ENCODE measurements at regions not wholly inside any gene's neighbourhood (a gene's known extent, or its start where the extent isn't known, plus 50 kb on each side); places are given as distances from the start of the nearest gene placed in this dataset.
"Not testable (repeated sequence)": the region's sequence is repeated elsewhere in the genome, so short reads cannot be mapped to it uniquely, and the experiment has no call there.

- H3K36me3 Mint-ChIP-seq (ENCODE audit: low read depth): no peaks in the 10 kb centered on the region
- peaks cover 33% of the 10 kb centered on the region for H3K9me3 Mint-ChIP-seq
- H3K4me1 Mint-ChIP-seq (ENCODE audit: low read depth): no peaks in the 10 kb centered on the region
- H3K27ac Mint-ChIP-seq: no peak overlapping the region
- intact Hi-C loops (cut with micrococcal nuclease): no loop called here
- no peak overlapping the region for H3K4me3 Mint-ChIP-seq
- no peak for DNase-seq (ENCODE audit: low spot score)
- no peaks in the 10 kb centered on the region for H3K27me3 Mint-ChIP-seq (ENCODE audit: insufficient read depth)
Observed at GRCh38 chr4:188958346-188958745, 819.1 kb downstream of the TRIML1 start.

DNA sequence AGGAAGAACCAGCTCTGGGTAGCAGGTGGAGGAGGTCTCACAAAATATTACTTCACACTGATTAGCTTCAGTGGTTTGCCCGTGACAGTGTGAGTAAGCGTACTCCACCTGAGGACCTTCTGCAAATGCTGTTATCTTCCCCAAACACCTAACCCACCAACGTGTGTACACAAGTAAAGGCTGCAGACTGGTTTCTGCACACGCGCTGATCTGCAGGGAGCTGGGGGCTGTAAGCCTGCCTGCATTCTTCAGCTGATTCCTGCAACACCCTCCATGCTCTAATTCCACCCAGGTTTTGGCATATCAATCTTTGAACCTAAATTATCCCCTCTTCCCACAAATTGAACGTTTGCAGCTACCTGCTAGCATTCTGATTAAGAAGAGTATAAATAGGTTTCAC lies 820.2 kb downstream of the TRIML1 start:
- Mint-ChIP-seq H3K4me3 (no peak overlapping the region), H3K27ac (no peak overlapping the region), H3K9me3 (peaks cover 36% of the 10 kb centered on the region), H3K36me3 (ENCODE audit: low read depth) (no peaks in the 10 kb centered on the region), H3K4me1 (ENCODE audit: low read depth) (no peaks in the 10 kb centered on the region), H3K27me3 (ENCODE audit: insufficient read depth) (no peaks in the 10 kb centered on the region)
- DNase-seq (ENCODE audit: low spot score): no peak
- intact Hi-C loops (cut with micrococcal nuclease): no loop called here

DNA sequence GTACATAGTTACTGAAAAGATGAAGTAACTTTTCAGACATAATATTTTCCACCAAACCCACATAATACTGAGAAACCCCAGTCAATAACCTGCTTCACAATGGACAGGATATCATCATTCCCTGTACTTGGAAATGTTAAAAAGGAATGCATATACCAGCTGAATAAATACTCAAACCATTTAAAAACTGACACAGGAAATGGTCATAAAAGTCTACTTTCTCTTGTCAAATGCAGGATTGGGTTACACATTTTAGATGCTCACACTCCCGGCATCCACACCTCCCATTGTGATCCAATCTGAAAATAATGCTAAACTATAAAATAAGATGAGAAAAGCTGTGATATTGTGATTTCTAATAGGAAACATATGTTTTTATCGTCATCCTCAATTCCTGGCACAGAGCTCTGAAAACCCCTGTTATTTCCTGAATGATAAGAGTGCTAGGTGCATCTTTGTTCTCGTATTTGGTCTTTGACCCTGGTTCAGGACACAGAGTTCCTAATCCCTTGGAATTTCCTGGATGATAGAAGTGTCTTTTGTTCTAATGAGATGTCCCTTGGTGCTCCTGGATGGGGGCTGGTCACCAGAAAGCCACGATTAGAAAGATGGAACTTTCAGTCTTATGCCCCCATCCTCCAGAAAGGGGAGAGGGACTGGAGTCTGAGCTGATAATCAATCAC lies 821.3 kb downstream of the TRIML1 start:
- H3K36me3 Mint-ChIP-seq (ENCODE audit: low read depth): no peaks in the 10 kb centered on the region
- no peak overlapping the region for H3K4me3 Mint-ChIP-seq
- no peaks in the 10 kb centered on the region for H3K4me1 Mint-ChIP-seq (ENCODE audit: low read depth)
- no peak for DNase-seq (ENCODE audit: low spot score)
- intact Hi-C loops (cut with micrococcal nuclease): no loop called here
- no peaks in the 10 kb centered on the region for H3K27me3 Mint-ChIP-seq (ENCODE audit: insufficient read depth)
- peaks cover 39% of the 10 kb centered on the region for H3K9me3 Mint-ChIP-seq
- no peak overlapping the region for H3K27ac Mint-ChIP-seq

GRCh38 chr4:188971125-188971524 lies 831.9 kb downstream of the TRIML1 start:
- Mint-ChIP-seq H3K36me3 (ENCODE audit: low read depth) (no peaks in the 10 kb centered on the region), H3K9me3 (peaks cover 9% of the 10 kb centered on the region), H3K27me3 (ENCODE audit: insufficient read depth) (no peaks in the 10 kb centered on the region), H3K4me3 (no peak overlapping the region), H3K4me1 (ENCODE audit: low read depth) (no peaks in the 10 kb centered on the region), H3K27ac (no peak overlapping the region)
- no peak for DNase-seq (ENCODE audit: low spot score)
- intact Hi-C loops (cut with micrococcal nuclease): no loop called here

DNA sequence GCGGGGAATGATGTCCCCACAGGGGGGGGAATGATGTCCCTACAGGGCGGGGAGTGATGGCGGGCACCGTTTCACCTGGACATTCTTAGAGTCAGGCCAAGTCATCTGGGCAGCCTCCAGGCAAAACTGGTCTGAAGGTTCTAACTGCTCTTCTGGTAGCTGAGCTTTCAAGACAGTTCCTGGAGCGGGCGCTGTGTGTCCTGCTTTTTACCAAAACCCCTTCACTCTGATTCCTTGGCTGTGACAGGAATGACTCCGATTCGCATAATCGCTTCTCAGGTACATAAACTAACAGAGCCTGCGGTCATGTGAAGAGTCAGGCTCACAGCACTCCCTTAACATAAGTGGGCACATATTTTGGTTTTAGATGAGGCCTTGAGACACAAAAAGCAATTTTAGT lies 836.0 kb downstream of the TRIML1 start:
- H3K27ac Mint-ChIP-seq: no peak overlapping the region
- H3K4me1 Mint-ChIP-seq (ENCODE audit: low read depth): no peaks in the 10 kb centered on the region
- no peak overlapping the region for H3K4me3 Mint-ChIP-seq
- intact Hi-C loops (cut with micrococcal nuclease): no loop called here
- no peak for DNase-seq (ENCODE audit: low spot score)
- no peaks in the 10 kb centered on the region for H3K27me3 Mint-ChIP-seq (ENCODE audit: insufficient read depth)
- H3K9me3 Mint-ChIP-seq: peaks cover 5% of the 10 kb centered on the region
- H3K36me3 Mint-ChIP-seq (ENCODE audit: low read depth): no peaks in the 10 kb centered on the region

- Mint-ChIP-seq H3K27ac (no peak overlapping the region), H3K4me3 (no peak overlapping the region), H3K4me1 (ENCODE audit: low read depth) (no peaks in the 10 kb centered on the region), H3K27me3 (ENCODE audit: insufficient read depth) (no peaks in the 10 kb centered on the region), H3K36me3 (ENCODE audit: low read depth) (no peaks in the 10 kb centered on the region), H3K9me3 (peaks cover 5% of the 10 kb centered on the region)
- DNase-seq (ENCODE audit: low spot score): no peak
- intact Hi-C loops (cut with micrococcal nuclease): no loop called here
Observed at GRCh38 chr4:188976644-188977115, 837.4 kb downstream of the TRIML1 start.

DNA sequence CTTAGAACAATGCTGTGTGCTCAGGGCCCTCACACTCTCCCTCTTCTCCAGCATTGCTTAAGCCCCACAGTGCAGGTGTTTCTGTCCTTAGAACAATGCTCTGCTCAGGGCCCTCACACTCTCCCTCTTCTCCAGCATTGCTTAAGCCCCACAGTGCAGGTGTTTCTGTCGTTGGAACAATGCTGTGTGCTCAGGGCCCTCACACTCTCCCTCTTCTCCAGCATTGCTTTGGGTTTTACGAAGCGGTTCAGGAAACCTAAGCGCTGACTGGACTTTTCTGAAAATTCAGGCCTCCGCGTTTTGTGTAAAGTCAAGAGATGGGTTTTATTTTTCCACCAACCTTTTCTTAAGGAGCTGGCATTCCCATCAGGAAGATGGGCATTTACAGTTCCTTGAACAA lies 838.0 kb downstream of the TRIML1 start:
- intact Hi-C loops (cut with micrococcal nuclease); H3K9me3 Mint-ChIP-seq: not testable (repeated sequence)

GRCh38 chr4:188984518-188984917 lies 845.3 kb downstream of the TRIML1 start:
- H3K9me3 Mint-ChIP-seq: peaks cover 3% of the 10 kb centered on the region

More for the DNA sequence above, 838.0 kb downstream of the TRIML1 start:
- H3K4me1 Mint-ChIP-seq (ENCODE audit: low read depth); H3K27ac Mint-ChIP-seq; H3K36me3 Mint-ChIP-seq (ENCODE audit: low read depth); H3K4me3 Mint-ChIP-seq; DNase-seq (ENCODE audit: low spot score); H3K27me3 Mint-ChIP-seq (ENCODE audit: insufficient read depth): not testable (repeated sequence)

GRCh38 chr4:188986271-188986689 lies 847.0 kb downstream of the TRIML1 start:
- Mint-ChIP-seq H3K27me3 (ENCODE audit: insufficient read depth) (no peaks in the 10 kb centered on the region), H3K4me1 (ENCODE audit: low read depth) (no peaks in the 10 kb centered on the region), H3K27ac (no peak overlapping the region), H3K36me3 (ENCODE audit: low read depth) (no peaks in the 10 kb centered on the region), H3K4me3 (no peak overlapping the region), H3K9me3 (peaks cover 9% of the 10 kb centered on the region)
- intact Hi-C loops (cut with micrococcal nuclease): no loop called here
- DNase-seq (ENCODE audit: low spot score): no peak

More at GRCh38 chr4:188984518-188984917, 845.3 kb downstream of the TRIML1 start:
- Mint-ChIP-seq H3K4me3 (no peak overlapping the region), H3K27me3 (ENCODE audit: insufficient read depth) (no peaks in the 10 kb centered on the region), H3K27ac (no peak overlapping the region), H3K36me3 (ENCODE audit: low read depth) (no peaks in the 10 kb centered on the region), H3K4me1 (ENCODE audit: low read depth) (no peaks in the 10 kb centered on the region)
- intact Hi-C loops (cut with micrococcal nuclease): no loop called here
- DNase-seq (ENCODE audit: low spot score): no peak

- Mint-ChIP-seq H3K9me3 (peaks cover 9% of the 10 kb centered on the region), H3K4me1 (ENCODE audit: low read depth) (no peaks in the 10 kb centered on the region), H3K4me3 (no peak overlapping the region), H3K36me3 (ENCODE audit: low read depth) (no peaks in the 10 kb centered on the region), H3K27ac (no peak overlapping the region), H3K27me3 (ENCODE audit: insufficient read depth) (no peaks in the 10 kb centered on the region)
- intact Hi-C loops (cut with micrococcal nuclease): no loop called here
- no peak for DNase-seq (ENCODE audit: low spot score)
Observed at GRCh38 chr4:188987011-188987410, 847.8 kb downstream of the TRIML1 start.

- Mint-ChIP-seq H3K27me3 (ENCODE audit: insufficient read depth) (no peaks in the 10 kb centered on the region), H3K36me3 (ENCODE audit: low read depth) (no peaks in the 10 kb centered on the region), H3K9me3 (peaks cover 9% of the 10 kb centered on the region), H3K27ac (no peak overlapping the region), H3K4me3 (no peak overlapping the region), H3K4me1 (ENCODE audit: low read depth) (no peaks in the 10 kb centered on the region)
- DNase-seq (ENCODE audit: low spot score): no peak
- intact Hi-C loops (cut with micrococcal nuclease): no loop called here
Observed at GRCh38 chr4:188988131-188988530, 848.9 kb downstream of the TRIML1 start.

DNA sequence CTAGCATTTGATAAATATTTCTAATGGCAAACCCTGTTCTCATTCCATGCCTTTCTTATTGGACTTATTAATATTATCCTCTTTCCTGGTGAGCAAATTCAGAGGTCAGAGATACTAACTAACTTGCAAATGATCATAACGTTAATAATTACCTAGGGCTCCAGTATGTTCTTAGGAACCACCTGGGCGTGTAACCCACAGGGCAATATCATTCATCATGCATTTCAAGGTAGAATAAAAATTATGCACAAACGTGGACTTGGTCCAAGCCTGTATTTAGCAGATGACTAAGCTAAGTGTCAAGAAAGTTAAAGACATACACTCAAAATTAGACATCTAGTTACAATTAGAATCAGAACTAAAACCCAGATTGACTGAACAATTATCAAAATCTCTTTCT lies 850.1 kb downstream of the TRIML1 start:
- intact Hi-C loops (cut with micrococcal nuclease): no loop called here
- Mint-ChIP-seq H3K4me1 (ENCODE audit: low read depth) (no peaks in the 10 kb centered on the region), H3K27ac (no peak overlapping the region)

DNA sequence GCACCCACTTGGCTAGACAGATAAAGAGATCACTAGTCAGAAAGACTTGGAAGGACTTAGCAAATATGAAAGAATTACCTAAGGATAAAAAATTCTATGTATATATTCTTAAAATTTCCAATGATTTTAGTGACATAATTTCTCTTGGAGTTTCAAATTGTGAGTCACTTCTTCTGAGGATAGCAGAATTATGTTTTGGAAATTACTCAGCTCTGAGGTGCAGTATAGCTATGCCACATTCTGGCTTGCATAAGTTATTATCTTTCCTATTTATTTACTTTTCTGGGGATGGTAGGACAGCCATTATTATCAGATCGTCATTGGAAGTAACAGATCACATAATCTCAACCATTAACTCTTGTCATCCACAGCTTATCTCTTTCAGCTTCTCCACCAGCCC lies 853.5 kb downstream of the TRIML1 start:
- intact Hi-C loops (cut with micrococcal nuclease): no loop called here
- no peak overlapping the region for H3K4me3 Mint-ChIP-seq
- H3K9me3 Mint-ChIP-seq: peaks cover 12% of the 10 kb centered on the region
- no peak overlapping the region for H3K27ac Mint-ChIP-seq
- DNase-seq (ENCODE audit: low spot score): no peak
- no peaks in the 10 kb centered on the region for H3K4me1 Mint-ChIP-seq (ENCODE audit: low read depth)
- H3K27me3 Mint-ChIP-seq (ENCODE audit: insufficient read depth): no peaks in the 10 kb centered on the region
- H3K36me3 Mint-ChIP-seq (ENCODE audit: low read depth): no peaks in the 10 kb centered on the region

More for the DNA sequence above, 850.1 kb downstream of the TRIML1 start:
- H3K36me3 Mint-ChIP-seq (ENCODE audit: low read depth): no peaks in the 10 kb centered on the region
- no peak overlapping the region for H3K4me3 Mint-ChIP-seq
- H3K9me3 Mint-ChIP-seq: peaks cover 9% of the 10 kb centered on the region
- DNase-seq (ENCODE audit: low spot score): no peak
- H3K27me3 Mint-ChIP-seq (ENCODE audit: insufficient read depth): no peaks in the 10 kb centered on the region

DNA sequence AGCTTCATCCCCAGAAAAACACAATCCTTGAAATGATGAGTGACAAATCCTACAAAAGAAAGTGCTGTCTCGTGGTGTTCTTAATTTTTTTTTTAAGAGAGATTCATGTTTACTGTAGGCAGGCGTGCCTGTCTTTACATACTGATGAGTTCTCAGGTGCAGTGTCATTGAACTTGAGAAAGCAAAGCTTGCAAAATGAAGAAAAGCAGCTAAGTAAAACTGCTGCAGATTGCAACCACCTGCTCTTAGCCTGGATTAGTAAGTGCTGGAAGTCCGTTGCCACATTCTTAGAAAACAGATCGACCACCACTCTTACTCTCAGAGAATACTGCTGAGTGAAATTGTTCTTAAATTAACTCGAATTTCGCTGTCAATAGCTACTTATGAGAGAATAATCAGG lies 854.6 kb downstream of the TRIML1 start:
- intact Hi-C loops (cut with micrococcal nuclease): no loop called here
- H3K36me3 Mint-ChIP-seq (ENCODE audit: low read depth): no peaks in the 10 kb centered on the region
- no peaks in the 10 kb centered on the region for H3K4me1 Mint-ChIP-seq (ENCODE audit: low read depth)
- H3K4me3 Mint-ChIP-seq: no peak overlapping the region
- no peak overlapping the region for H3K27ac Mint-ChIP-seq
- H3K9me3 Mint-ChIP-seq: peaks cover 12% of the 10 kb centered on the region
- H3K27me3 Mint-ChIP-seq (ENCODE audit: insufficient read depth): no peaks in the 10 kb centered on the region
- DNase-seq (ENCODE audit: low spot score): no peak

Measured in activated T-helper 1 cell treated with anti-CD3 and anti-CD28 coated beads, Interleukin-12 subunit alpha, Interleukin-12 subunit beta, Interleukin-2, Interleukin-4 antibody, amounts not matched to agents 30 ng/mL and 10 ng/mL and 1 ng/mL, durations not matched to agents 14 hours and 24 hours and 36 hours (primary cell).